Left ventricle myocardium inferior (tissue), 1 donor: ENCODE measurements at regions not wholly inside any gene's neighbourhood (a gene's known extent, or its start where the extent isn't known, plus 50 kb on each side); places are given as distances from the start of the nearest gene placed in this dataset.

Source experiments
- DNase-seq: peaks from one replicate; pipeline ENCODE4 v3.0.0-alpha.2; 2020
- H3K27ac ChIP-seq: fragments of 200-600 bp; replicated peaks from 2 replicates; pipeline ENCODE4 v1.8.0; 2021
- H3K27me3 ChIP-seq: fragments of 200-600 bp; 2 replicates; pipeline ENCODE4 v1.8.0; 2021; ENCODE audit warnings: low read depth
- H3K36me3 ChIP-seq: fragments of 200-600 bp; 2 replicates; pipeline ENCODE4 v1.8.0; 2021
- H3K4me1 ChIP-seq: fragments of 200-600 bp; 2 replicates; pipeline ENCODE4 v1.8.0; 2021
- H3K4me3 ChIP-seq: fragments of 200-600 bp; 2 replicates; pipeline ENCODE4 v1.8.0; 2021; ENCODE audit warnings: mild to moderate bottlenecking, moderate library complexity
- H3K9me3 ChIP-seq: fragments of 200-600 bp; replicated peaks from 2 replicates; pipeline ENCODE4 v1.8.0; 2021
- CTCF ChIP-seq: fragments of 200-600 bp; IDR thresholded peaks from 2 replicates; pipeline ENCODE4 v1.8.0; 2021; ENCODE audit warnings: antibody characterized with exemption, mild to moderate bottlenecking, borderline replicate concordance
- intact Hi-C: fragments of 100-400 bp; cut with micrococcal nuclease; formaldehyde crosslinking; loops from one replicate; pipeline ENCODE4 v1.11.0; 2022
- donor health status: DM: no; HTN: yes; CAD: no; lungs with severe emphysema.

- Histone ChIP-seq H3K27ac (no peak overlapping the region), H3K4me3 (no peak overlapping the region), H3K4me1 (no peaks in the 10 kb centered on the region), H3K27me3 (no peaks in the 10 kb centered on the region), H3K36me3 (no peaks in the 10 kb centered on the region), H3K9me3 (peaks cover 4% of the 10 kb centered on the region)
- intact Hi-C loops, result no loop called here
- TF ChIP-seq CTCF, result no peak
- DNase-seq, result no peak
These were observed 64.7 kb upstream of the CHD1 start for GRCh38 chr5:98993512-98993911.

DNA sequence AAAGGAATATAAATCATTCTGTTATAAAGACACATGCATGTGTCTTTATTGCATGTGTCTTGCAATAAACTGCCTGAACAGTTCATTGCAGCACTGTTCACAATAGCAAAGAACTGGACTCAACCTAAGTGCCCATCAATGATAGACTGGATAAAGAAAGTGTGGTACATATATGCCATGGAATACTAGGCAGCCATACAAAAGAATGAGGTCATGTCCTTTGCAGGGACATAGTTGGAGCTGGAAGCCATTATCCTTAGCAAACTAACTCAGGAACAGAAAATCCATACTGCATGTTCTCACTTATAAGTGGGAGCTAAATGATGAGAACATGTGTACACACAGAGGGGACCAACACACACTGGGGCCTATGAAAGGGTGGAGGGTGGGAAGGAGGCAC lies 63.7 kb upstream of the CHD1 start:
- Histone ChIP-seq H3K4me1 (no peaks in the 10 kb centered on the region), H3K4me3 (no peak overlapping the region), H3K27me3 (no peaks in the 10 kb centered on the region), H3K9me3 (peaks cover 4% of the 10 kb centered on the region), H3K36me3 (no peaks in the 10 kb centered on the region), H3K27ac (no peak overlapping the region)
- TF ChIP-seq CTCF, result no peak
- DNase-seq, result no peak
- intact Hi-C loops, result no loop called here

GRCh38 chr5:98989727-98990126 lies 60.9 kb upstream of the CHD1 start:
- no peak for TF ChIP-seq CTCF
- H3K9me3 ChIP-seq, result peaks cover 4% of the 10 kb centered on the region
- H3K27ac ChIP-seq, result no peak overlapping the region
- no peak overlapping the region for H3K4me3 ChIP-seq
- intact Hi-C loops, result no loop called here
- no peak for DNase-seq
- H3K36me3 ChIP-seq, result no peaks in the 10 kb centered on the region
- no peaks in the 10 kb centered on the region for H3K4me1 ChIP-seq
- H3K27me3 ChIP-seq, result no peaks in the 10 kb centered on the region

- Histone ChIP-seq H3K9me3 (peaks cover 4% of the 10 kb centered on the region), H3K36me3 (no peaks in the 10 kb centered on the region), H3K4me1 (no peaks in the 10 kb centered on the region), H3K27me3 (no peaks in the 10 kb centered on the region), H3K4me3 (no peak overlapping the region), H3K27ac (no peak overlapping the region)
- intact Hi-C loops, result no loop called here
- no peak for DNase-seq
- no peak for TF ChIP-seq CTCF
These were observed 57.8 kb upstream of the CHD1 start for GRCh38 chr5:98986587-98986986.

- no peak for DNase-seq
- Histone ChIP-seq H3K4me3 (no peak overlapping the region), H3K27ac (no peak overlapping the region), H3K36me3 (no peaks in the 10 kb centered on the region), H3K4me1 (no peaks in the 10 kb centered on the region), H3K27me3 (no peaks in the 10 kb centered on the region), H3K9me3 (no peaks in the 10 kb centered on the region)
- intact Hi-C loops, result no loop called here
- TF ChIP-seq CTCF, result no peak
These were observed 54.1 kb upstream of the CHD1 start for GRCh38 chr5:98982880-98983279.
